ENCODE measurements at regions not wholly inside any gene's neighbourhood (a gene's known extent, or its start where the extent isn't known, plus 50 kb on each side); places are given as distances from the start of the nearest gene placed in this dataset.
"Not testable (repeated sequence)": the region's sequence is repeated elsewhere in the genome, so short reads cannot be mapped to it uniquely, and the experiment has no call there.

DNA sequence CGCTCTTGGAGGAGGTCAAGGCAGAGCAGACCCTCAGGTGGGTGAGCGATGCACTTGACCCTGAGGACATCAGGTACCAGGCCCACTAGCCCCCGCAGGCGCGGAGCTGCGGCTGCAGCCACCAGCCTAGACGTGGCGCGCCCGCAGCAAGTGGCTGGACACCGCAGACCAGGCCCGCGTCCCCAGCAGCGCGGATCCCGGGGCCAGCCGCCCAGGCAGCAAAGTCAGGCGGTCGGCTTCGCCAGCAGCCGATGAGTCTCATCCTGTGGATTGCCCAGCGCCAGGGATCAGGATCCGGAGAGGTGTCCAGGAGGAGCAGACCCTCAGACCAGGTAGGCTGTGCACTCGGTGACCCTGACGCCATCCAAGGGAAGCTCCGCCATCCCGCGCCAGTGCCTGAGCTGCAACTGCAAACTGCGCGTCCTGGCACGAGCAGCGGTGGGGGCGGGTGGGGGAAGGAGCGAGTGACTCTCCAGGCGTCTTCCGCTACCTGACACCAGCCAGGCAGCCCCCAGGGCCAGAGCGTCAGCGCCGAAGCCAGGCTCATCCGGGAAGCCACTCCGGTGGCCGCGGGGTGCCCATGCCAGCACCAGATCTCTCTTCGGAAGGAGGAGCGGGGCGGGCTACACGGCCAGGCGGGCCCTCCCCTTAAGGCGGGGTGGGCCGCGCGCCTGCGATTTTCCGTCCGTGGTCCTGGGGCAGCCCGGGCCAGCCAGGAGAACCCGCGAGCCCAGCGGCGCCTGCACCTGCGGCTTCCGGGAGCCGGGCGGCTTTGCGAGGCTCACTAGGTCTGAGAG is 92.6 kb upstream of the THOC3 start:
- TF ChIP-seq CHD2 (IDR thresholded peaks at IDR 0.05; ENCODE audit: low read length, partially characterized antibody); MYC (IDR thresholded peaks at IDR 0.05; ENCODE audit: borderline replicate concordance, low read length); JUNB (IDR thresholded peaks at IDR 0.05); RAD21 (conservative IDR thresholded peaks at IDR 0.05 in 1 of 2, IDR thresholded peaks at IDR 0.05 in 1 of 2); KDM5A (IDR thresholded peaks at IDR 0.05); EP300 (IDR thresholded peaks at IDR 0.05); RARB (CRISPR knock-in tag; IDR thresholded peaks at IDR 0.05): not testable (repeated sequence)
- TF ChIP-seq, protein P1, sequence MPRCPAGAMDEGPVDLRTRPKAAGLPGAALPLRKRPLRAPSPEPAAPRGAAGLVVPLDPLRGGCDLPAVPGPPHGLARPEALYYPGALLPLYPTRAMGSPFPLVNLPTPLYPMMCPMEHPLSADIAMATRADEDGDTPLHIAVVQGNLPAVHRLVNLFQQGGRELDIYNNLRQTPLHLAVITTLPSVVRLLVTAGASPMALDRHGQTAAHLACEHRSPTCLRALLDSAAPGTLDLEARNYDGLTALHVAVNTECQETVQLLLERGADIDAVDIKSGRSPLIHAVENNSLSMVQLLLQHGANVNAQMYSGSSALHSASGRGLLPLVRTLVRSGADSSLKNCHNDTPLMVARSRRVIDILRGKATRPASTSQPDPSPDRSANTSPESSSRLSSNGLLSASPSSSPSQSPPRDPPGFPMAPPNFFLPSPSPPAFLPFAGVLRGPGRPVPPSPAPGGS (IDR thresholded peaks at IDR 0.05) = not testable (repeated sequence)
- TF ChIP-seq, protein P2, sequence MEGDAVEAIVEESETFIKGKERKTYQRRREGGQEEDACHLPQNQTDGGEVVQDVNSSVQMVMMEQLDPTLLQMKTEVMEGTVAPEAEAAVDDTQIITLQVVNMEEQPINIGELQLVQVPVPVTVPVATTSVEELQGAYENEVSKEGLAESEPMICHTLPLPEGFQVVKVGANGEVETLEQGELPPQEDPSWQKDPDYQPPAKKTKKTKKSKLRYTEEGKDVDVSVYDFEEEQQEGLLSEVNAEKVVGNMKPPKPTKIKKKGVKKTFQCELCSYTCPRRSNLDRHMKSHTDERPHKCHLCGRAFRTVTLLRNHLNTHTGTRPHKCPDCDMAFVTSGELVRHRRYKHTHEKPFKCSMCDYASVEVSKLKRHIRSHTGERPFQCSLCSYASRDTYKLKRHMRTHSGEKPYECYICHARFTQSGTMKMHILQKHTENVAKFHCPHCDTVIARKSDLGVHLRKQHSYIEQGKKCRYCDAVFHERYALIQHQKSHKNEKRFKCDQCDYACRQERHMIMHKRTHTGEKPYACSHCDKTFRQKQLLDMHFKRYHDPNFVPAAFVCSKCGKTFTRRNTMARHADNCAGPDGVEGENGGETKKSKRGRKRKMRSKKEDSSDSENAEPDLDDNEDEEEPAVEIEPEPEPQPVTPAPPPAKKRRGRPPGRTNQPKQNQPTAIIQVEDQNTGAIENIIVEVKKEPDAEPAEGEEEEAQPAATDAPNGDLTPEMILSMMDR (IDR thresholded peaks at IDR 0.05) = not testable (repeated sequence)
- TF ChIP-seq, protein P3, sequence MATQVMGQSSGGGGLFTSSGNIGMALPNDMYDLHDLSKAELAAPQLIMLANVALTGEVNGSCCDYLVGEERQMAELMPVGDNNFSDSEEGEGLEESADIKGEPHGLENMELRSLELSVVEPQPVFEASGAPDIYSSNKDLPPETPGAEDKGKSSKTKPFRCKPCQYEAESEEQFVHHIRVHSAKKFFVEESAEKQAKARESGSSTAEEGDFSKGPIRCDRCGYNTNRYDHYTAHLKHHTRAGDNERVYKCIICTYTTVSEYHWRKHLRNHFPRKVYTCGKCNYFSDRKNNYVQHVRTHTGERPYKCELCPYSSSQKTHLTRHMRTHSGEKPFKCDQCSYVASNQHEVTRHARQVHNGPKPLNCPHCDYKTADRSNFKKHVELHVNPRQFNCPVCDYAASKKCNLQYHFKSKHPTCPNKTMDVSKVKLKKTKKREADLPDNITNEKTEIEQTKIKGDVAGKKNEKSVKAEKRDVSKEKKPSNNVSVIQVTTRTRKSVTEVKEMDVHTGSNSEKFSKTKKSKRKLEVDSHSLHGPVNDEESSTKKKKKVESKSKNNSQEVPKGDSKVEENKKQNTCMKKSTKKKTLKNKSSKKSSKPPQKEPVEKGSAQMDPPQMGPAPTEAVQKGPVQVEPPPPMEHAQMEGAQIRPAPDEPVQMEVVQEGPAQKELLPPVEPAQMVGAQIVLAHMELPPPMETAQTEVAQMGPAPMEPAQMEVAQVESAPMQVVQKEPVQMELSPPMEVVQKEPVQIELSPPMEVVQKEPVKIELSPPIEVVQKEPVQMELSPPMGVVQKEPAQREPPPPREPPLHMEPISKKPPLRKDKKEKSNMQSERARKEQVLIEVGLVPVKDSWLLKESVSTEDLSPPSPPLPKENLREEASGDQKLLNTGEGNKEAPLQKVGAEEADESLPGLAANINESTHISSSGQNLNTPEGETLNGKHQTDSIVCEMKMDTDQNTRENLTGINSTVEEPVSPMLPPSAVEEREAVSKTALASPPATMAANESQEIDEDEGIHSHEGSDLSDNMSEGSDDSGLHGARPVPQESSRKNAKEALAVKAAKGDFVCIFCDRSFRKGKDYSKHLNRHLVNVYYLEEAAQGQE (IDR thresholded peaks at IDR 0.05) = not testable (repeated sequence)
- TF ChIP-seq, protein P4, sequence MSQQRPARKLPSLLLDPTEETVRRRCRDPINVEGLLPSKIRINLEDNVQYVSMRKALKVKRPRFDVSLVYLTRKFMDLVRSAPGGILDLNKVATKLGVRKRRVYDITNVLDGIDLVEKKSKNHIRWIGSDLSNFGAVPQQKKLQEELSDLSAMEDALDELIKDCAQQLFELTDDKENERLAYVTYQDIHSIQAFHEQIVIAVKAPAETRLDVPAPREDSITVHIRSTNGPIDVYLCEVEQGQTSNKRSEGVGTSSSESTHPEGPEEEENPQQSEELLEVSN (IDR thresholded peaks at IDR 0.05; ENCODE audit: borderline replicate concordance, low read depth) = not testable (repeated sequence)
